Suppressor macrophage treated with lipopolysaccharide for 1 hour (primary cell): ENCODE measurements at regions not wholly inside any gene's neighbourhood (a gene's known extent, or its start where the extent isn't known, plus 50 kb on each side); places are given as distances from the start of the nearest gene placed in this dataset.
"Not testable (repeated sequence)": the region's sequence is repeated elsewhere in the genome, so short reads cannot be mapped to it uniquely, and the experiment has no call there.

Source experiments
- DNase-seq, 3 donors: peaks; one replicate each; pipeline ENCODE4 v3.0.0-alpha.2; 2020 to 2022

DNA sequence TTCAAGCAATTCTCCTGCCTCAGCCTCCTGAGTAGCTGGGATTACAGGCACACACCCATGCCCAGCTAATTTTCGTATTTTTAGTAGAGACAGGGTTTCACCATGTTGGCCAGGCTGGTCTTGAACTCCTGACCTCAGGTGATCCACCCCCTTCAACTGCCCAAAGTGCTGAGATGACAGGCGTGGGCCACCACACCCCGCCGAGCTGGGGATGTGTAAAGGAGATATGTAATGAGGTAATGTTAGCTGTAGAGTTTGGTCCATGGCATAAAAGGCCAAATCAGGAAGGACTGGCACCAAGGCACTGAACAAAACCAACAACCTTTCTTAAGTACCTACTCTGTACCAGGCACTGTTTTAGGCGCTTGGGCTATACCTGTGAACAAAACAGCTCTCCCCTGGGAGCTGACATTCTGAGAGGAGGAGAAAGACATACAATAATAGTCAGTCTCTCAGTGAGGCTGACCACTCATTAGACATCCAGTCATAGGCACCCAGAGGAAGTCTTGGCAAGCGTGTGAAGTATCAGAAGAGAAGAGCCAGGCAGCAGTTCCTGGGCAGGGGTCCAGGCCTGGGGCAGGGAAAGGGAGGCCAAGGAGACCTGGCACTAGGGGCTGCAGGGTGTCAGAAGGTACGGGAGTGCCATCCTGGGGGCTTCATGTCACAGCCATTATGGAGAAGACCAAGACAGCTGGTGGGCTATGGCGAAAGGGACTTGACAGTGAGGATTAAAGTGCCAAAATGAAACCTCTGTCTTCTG lies 164.8 kb upstream of the DTNBP1 start:
- DNase-seq, result no peak

DNA sequence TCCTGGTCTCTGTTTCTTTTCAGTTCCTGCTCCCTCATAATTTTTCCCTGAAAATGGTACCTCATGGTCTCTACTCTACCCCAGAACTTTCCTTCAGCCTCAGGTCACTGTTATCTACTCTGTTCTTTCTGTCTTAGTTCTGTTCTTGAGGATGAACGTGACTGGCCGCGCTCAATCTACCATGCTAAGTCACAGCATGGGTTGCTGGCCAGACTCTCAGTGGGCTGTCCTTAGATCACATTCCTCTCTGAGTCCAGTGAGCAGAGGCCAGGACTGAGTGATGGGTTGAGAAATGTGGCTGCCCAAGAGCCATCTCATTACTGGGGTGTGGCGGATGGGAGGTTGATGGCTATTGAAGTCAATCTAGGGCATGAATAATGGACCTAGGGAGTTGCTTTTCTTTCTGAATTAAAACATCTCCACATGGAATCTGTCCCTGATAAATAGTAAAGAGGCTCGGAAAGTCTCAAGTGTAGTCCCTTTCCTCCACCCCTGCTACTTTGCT lies 164.0 kb upstream of the DTNBP1 start:
- no peak for DNase-seq

DNA sequence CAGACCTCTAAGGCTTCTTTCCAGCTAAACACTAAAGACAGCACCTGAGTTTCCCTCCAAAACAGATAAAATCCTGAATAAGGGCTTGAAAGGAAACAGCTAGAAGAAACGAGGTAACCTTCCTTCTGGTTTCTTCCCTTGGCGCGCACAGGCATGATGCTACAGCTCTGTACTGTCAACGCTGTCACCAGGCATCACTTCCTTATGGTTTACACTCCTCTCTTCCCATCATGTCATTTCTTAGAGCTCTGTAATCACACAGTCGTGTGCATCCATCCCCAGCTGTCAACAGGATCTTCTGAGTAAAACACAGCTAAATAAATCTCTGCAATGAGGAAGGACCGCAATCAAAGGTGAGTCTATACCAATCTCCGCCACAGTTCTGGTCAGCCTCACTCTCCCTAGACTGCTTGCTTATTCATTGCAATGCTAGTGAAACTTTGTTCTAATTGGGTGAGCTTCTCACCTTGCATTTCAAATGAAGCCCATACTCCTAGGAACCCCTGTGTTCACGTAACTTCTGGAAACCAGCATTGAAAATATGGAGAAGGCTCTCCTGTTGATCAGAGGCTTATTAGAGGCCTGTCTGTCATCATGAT lies 162.6 kb upstream of the DTNBP1 start:
- no peak for DNase-seq

DNA sequence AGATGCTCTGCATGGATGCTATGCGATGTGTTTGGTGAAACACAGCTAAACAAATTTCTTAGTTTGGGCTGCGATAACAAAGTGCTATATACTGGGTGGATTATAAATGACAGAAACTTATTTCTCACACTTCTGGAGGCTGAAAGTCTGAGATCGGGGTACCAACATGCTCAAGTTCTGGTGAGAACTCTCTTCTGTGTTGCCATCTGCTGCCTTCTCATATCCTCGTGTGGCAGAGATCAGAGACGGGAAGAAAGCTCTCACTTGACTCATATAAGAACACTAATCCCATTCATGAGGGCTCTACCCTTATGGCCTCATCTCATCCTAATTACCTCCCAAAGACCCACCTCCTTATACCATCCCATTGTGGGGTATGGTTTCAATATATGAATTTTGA lies 162.0 kb upstream of the DTNBP1 start:
- DNase-seq, result no peak

DNA sequence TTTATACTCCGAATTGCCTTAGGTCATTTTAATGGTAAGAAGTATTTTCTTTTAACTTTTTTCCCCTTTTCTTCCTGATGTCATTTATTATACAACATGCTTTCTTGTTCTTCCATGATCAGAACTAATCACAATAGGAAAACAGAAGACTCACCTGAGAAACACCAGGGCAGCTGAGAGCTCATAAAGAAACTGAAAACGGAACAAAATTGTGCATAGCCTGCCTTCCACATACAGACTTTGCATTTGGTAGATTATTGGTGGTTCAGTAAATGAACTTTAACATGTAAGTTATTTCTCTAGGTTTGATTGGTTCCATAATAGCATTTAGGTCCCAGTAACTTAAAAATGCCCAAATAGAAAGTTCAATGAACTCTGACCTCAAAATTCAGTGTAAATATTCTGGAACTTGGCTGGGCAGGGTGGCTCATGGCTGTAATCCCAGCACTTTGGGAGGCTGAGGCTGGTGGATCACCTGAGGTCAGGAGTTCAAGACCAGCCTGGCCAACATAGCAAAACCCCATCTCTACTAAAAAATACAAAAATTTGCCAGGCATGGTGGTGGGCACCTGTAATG lies 161.1 kb upstream of the DTNBP1 start:
- no peak for DNase-seq

DNA sequence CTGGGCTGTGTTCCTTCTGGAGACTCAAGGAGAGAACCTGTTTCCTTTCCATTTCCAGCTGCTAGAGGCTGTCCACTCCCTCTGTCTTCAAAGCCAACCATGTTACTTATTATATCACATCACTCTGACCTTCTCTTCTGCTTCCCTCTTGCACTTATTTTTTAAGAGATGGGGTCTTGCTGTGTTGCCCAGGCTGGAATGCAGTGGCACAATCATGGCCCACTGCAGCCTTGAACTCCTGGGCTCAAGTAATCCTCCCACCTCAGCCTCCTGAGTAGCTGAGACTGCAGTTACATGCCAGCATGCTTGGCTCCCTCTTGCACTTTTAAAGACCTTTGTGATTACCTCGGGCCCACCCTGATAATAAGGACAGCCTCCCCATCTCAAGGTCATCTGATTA lies 160.0 kb upstream of the DTNBP1 start:
- DNase-seq, result no peak

DNA sequence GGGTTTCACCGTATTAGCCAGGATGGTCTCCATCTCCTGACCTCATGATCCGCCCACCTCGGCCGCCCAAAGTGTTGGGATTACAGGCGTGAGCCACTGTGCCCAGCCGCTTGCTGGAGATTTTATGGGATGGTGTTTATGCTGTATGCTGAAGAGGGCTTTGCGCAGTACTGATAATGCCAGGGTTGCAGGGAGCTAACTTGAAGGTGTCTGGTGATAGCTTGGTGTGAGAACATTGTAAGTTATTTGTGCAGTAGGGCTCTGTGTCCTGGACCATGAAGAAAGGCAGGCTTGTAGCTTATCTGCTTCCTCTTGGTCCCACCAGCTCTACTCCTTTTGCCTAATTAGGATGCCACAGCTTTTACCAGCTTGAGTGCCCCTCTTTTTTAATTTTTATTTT lies 157.0 kb upstream of the DTNBP1 start:
- no peak for DNase-seq

DNA sequence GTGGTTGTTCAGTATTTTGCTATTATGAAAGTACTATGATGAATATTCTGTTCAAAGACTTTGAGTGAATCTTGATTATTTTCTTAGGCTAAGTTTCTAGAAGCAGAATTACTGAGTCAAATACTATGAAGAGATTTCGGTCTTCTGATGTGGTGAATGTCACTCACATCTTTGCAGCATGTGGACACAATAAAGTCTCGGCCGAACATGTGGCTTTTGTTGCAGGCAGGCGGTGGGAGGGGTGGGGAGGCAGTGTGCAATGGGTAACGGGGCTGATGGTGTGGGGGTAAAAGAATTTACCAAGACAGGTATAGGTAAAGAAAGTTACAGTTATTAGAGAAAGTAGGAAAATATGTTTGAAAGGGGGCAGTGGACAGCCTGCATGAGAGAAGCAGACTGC lies 156.4 kb upstream of the DTNBP1 start:
- no peak for DNase-seq

DNA sequence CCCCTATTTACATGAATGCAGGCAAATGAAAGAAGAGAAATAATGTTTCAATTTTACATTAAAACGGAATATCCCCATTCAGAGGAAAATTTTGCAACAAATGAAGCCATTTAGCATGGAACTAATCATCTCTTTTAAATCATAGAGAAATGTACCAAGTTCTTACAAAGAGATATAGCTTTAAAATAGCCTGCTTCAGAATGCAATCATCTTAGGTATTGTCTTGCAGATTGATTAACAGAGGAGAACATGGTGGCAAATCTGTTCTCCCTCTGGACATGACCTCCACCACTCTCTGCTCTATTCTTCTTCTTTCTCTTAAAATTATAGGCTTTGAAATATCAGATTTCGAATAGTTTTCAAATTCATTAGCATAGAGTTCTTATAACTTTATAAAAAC lies 155.7 kb upstream of the DTNBP1 start:
- DNase-seq, result no peak

DNA sequence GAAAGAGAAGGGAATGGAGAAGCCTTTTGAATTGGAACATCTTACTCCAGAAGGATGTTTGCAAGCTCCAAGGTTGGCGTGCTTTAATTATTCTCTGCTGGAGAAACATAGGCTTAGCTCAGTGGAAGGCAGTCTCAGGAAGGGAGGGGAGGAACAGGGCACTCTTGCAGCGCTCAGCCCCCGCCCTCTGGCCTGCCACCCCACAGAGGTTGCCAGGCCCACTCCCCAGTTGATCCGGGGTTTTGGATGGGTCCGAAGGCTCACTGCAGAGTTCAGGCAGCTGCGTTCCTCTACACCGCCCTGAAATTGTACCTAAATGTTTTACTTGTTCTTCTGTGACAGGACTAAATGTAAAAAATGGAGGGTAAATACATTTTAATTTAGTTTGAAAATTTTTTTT lies 155.2 kb upstream of the DTNBP1 start:
- no peak for DNase-seq

DNA sequence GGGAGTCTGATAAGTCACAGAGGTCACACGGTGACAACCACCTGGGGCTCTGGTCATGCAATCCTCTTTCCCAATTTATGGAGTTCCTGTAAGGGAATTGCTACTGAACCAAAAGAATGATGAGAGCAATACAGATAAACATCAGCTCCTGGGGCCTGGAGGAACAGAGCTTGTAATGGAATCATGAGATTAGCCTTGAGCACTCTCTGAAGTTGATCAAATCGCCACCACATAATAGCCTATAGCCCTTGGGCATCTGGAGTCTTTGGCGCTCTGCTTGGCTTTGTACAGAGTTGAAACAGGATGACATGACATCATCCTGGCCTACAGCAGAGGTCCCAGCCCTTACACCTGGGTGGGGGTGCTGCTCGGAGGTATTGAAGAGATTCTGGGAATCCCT lies 154.3 kb upstream of the DTNBP1 start:
- no peak for DNase-seq

DNA sequence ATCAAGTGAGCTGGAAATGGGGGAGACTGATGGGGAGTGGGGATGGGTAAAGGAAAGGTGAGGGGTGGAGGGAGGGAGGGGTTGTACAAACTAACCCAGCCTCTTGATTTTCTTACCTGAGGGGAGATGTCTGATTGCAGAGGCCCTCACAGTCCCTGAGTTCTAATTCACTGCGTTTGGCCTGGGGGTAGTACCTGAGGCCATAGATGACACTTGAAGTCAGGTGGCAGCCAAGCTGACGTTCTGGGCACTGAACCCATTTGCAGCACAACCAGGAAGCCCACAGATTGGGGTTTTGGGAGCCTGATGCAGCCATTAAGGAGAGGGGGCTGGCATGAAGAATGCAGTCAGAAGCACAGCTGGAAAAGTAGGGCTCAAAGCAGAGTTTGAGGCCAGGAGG lies 153.8 kb upstream of the DTNBP1 start:
- DNase-seq, result no peak

DNA sequence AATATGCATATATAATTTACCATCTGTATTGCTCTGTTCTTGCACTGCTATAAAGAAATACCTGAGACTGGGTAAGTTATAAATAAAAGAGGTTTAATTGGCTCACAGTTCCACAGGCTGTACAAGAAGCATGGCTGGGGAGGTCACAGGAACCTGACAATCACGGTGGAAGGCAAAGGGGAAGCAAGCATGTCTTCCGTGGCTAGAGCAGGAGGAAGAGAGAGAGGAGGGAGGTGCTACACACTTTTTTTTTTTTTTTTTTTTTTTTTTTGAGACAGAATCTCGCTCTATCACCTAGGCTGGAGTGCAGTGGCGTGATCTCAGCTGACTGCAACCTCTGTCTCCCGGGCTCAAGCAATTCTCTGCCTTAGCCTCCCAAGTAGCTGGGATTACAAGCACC lies 150.9 kb upstream of the DTNBP1 start:
- not testable (repeated sequence) for DNase-seq

DNA sequence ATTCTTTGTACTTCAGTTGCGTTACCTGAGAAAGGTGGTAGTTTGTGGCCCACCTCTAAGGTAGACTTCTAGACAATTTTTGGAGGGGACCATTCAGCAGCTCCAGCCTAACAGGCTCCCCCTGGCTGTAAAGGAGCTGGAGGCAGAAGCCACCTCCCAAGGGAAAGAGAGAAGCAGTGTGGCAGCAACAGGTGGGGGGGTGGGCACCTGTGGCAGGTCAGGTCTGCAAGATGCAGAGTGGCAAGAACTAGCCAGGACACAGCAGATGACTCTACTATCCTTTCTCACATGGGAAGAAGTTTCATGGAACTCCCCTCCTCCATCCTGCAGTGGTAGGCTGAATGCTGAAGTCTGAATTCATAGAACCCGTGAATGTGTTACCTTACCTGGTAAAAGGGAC lies 148.3 kb upstream of the DTNBP1 start:
- no peak for DNase-seq

DNA sequence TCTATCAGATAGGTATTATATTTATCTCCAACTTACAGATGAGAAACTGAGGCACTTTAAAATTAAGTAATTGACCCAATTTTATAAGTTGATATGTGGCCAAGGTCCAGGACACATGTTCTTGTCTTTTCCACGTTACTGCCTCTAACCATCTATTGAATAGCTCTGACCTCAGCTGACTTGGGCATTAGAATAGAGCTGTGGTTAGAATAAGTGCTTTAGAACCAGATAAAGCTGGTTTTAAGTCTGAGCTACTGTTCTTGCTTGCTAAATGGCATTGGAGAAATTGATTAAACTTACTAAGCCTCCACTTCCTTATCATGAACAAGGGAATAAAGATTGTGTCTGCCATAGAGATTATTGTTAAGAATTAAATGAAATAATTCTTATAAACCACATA lies 147.8 kb upstream of the DTNBP1 start:
- no peak for DNase-seq

DNA sequence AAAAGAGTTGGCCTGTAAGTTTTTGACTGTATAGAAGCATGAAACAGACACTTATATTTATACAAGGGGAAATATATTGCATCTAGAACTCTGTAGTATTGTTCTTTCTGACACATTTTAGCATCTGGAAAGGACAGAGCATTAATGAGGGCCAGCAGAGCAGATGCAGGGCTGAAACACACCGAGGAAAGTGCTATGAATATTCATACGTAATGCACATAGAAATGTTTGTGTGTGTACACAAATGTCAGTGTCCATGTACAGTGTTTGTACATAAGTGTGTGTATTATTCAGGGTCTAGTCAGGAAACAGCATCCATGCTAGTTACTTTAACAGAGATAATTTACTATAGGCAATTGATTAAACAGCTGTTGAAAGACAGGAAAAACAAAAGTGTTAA lies 146.5 kb upstream of the DTNBP1 start:
- DNase-seq, result no peak

DNA sequence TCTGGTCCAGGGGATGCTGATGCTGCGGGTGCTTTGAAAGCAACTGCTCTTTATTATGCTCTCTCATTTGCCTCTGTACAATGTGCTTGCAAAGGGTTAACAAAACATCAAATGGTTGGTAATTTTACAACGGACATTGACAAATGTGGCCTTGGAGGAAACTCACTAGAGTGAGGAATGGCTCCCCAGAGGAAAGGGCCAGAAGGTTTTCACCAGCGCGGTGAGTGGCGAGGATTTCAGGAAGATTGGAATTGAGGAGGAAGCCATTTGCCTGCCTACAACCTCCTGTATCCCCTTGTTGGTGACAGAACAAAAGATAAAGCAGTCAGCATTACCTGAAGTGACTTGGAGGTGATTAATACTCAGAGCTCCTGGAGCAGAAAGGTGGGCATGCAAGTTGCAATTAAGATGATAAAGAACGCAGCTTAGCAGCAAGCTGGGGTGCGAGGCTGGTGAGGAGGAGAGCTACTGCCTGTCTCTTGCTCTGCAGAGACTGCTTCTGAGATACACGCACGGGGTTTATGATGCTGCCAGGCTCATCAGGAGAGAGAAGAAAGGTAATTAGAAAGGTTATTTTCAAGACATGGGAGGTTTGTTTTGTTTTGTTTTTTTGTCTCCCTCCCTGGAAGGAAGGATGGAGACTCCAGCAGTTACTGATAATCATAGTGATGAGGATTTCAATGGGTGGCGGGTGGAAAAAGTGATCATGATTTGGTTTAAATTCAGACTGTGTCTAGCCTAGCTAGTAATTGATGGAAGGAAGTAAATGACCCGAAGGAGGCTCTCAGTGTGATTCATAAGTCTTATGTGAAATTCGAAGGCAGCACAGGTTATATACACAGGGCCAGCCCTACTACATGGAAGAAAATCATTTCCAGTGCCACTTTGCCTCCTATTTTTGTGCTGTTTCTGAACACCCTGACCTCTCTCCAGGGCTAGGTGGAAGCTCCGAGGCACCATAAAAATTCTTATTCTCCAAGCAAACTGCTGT lies 141.6 kb upstream of the DTNBP1 start:
- DNase-seq, result no peak

DNA sequence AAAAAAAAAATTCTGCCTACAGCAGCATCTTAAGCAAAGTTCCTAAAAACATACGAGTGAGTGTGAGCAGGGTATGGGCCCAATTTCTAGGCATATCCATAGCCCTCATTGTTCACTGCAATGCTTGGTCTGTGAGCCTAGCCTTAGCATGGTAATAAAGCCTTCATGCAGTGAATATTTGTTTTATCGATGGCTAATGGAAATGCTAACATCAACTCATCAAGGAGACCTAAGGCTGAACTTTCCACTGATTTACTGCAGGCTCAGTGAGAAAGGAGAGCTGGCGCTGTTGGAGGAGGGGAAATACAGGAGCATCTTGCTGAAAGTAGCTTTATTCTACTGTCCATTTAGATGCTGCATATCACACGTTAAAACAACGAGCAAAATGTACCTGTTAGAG lies 139.6 kb upstream of the DTNBP1 start:
- no peak for DNase-seq

DNA sequence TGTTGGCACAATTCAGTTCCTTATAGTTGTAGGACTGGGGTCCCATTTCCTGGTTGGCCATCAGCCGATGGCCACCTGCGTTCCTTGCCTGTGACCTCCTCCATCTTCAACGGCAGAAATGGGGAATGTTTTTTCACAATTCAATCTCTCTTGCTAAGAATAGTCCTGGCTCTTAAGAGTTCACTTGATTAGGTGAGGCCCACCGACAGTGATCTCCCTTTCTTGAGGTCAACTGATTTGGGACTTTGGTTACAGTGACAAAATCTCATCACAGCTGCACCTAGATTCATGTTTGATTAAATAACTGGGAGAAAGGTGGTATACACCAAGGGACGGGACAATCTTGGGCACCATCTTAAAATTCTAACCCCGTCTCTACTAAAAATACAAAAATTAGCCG lies 139.1 kb upstream of the DTNBP1 start:
- no peak for DNase-seq

DNA sequence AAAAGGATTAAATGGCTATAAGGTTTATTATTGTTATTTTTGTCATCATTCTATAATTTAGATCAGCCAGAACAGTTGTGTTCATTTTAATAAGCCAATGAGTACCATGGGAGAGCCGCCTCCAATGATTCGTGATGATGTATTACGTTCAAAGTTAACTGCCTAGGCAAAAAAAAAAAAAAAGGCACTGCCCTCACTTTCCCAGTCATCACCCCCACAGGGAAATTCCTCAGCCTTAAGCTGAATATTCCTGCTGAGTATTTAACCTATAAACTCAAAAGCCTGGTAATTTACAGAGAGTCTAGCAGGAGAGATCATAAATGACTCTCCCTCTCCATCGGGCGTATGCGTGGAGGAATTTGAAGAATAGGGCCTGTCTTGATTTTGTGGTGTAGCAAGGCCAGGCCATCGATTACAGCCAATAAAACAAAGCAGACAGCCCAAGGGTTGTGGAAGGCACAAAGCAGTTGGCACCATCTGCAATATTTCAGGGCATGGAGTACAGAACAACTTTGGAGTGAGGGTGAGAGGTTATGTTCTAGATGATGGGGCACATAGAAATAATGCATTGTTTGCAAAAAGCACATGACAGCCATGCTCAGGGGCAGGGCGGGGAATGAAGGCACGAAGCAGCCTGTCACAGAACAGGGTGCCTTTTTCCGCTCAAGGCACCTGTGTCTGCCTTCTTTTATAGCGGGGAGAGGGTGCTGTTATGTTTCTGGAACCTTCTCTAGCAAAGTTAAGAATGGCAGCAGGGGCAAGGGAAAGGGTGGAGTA lies 138.2 kb upstream of the DTNBP1 start:
- peak; percentile 41 to 65 (median 47) for DNase-seq

DNA sequence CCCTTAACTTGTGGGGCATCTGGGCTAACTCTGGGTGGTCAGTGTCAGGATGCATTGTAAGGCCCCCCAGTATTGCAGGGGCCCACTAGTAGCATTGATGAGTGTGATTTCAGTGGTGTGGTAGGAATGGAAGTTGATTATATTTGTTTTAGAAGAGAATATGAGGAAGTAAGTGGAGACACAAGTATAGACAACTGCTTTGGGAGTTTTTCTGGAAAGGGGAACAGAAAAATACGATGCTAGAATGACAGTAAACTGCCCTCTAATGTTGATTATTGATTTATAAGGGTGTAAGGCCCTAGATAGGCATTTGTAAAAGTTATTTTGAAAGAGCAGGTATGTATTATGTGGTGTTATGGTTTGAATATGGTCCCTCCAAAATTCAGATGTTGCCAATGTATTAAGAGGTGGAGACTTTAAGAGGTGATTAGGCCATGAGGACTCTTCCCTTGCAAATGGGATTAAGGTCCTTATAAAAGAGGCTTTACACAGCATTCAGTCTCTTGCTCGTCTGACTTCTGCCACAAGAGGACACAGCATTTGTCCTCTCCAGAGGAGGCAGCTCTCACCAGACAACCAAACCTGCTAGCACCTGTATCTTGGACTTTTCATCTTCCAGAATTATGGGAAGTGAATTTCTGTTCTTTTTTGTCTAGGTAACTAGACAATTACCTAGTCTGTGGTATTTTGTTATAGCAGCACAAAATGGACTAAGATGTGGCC lies 135.9 kb upstream of the DTNBP1 start:
- DNase-seq, result peak in 2 of 3 donors; percentile 44 to 56

DNA sequence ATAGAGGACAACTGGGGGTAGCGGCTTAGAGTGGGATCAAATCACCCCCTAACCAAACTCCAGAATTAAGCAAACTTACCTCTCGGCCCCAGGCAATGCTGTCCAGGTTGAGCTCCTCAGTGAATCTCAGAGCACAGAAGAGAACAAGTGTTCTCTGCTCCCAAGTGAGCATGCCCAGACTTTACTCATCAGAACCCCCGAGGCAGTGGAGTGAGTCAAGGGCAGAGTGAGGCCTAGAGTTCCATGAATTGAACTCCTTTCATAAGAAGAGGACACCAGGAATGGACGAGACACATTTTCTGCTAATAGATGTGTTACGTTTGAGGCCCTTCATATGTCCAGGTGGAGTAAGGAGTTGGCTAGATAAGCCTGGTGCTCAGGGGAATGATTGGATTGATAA lies 134.0 kb upstream of the DTNBP1 start:
- DNase-seq, result no peak
